ENCODE measurements at regions not wholly inside any gene's neighbourhood (a gene's known extent, or its start where the extent isn't known, plus 50 kb on each side); places are given as distances from the start of the nearest gene placed in this dataset.

DNA sequence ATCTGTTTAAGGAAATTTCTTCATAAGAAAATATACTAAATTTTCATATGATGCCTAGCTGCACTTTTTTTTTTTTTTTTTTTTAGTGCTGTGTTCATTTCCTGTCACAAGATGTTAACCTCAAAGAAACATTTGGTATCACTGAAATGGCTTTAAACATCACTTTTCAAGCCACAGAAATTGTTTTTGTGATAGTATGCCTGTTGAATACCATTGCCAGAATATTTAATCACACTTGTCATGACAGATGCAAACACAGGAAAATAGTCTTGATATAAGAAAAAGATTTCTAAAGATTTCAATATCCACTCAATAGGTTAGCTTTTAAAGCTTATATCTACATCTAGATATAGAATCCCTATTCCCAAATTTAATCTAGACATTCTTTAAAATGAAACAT lies 608.5 kb upstream of the AGTR1 start:
- no peak for TF ChIP-seq EZH2 (IDR thresholded peaks at IDR 0.05; ENCODE audit: borderline replicate concordance, low read depth, low read length, poor library complexity, severe bottlenecking)
- TF ChIP-seq, protein P1, sequence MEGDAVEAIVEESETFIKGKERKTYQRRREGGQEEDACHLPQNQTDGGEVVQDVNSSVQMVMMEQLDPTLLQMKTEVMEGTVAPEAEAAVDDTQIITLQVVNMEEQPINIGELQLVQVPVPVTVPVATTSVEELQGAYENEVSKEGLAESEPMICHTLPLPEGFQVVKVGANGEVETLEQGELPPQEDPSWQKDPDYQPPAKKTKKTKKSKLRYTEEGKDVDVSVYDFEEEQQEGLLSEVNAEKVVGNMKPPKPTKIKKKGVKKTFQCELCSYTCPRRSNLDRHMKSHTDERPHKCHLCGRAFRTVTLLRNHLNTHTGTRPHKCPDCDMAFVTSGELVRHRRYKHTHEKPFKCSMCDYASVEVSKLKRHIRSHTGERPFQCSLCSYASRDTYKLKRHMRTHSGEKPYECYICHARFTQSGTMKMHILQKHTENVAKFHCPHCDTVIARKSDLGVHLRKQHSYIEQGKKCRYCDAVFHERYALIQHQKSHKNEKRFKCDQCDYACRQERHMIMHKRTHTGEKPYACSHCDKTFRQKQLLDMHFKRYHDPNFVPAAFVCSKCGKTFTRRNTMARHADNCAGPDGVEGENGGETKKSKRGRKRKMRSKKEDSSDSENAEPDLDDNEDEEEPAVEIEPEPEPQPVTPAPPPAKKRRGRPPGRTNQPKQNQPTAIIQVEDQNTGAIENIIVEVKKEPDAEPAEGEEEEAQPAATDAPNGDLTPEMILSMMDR (conservative IDR thresholded peaks at IDR 0.05; ENCODE audit: low read depth, low read length) = no peak
- CTCF ChIA-PET = no interaction called here
- H3K4me1 ChIP-seq (ENCODE audit: insufficient read depth, low read length, poor library complexity, severe bottlenecking) = peaks cover 15% of the 10 kb centered on the region
- POLR2A ChIA-PET (ENCODE audit: low non-redundant PET) = no interaction called here
- H3K9me3 ChIP-seq (ENCODE audit: low read depth, low read length, poor library complexity, severe bottlenecking) = no peaks in the 10 kb centered on the region
- no peaks in the 10 kb centered on the region for H3K36me3 ChIP-seq (ENCODE audit: insufficient read depth, low read length, poor library complexity, severe bottlenecking)
- no peaks in the 10 kb centered on the region for H3K27me3 ChIP-seq (replicated peaks; ENCODE audit: insufficient read depth, low read depth, low read length, poor library complexity)
- BruUV-seq (replicated peaks) = no TSS peak
- DNase-seq (ENCODE audit: low spot score) = no peak
- H3K27ac ChIP-seq (ENCODE audit: low read depth, low read length, poor library complexity, severe bottlenecking) = no peak overlapping the region
- intact Hi-C loops (cut with micrococcal nuclease; ENCODE audit: unreplicated experiment) = no loop called here
- no peak overlapping the region for H3K4me3 ChIP-seq (ENCODE audit: low read depth, low read length, poor library complexity, severe bottlenecking)

DNA sequence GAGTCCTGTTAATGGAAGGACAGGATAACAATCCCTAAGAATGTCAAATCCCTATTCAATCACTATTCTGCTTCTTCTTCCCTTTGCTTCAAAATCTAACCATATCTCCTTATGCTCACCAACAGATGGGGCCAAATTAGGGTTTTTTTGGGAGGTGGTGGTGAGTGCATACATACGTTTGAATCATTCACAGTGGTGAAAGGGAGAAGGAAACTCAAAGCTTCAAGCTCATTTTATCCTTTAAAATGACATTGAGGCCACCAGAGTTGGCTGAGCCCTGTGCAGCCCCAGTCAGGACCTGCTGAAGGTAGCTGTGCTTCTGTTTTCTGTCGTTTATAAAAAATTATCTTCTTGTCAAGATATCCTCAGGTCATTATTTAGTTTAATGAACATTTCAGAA lies 607.5 kb upstream of the AGTR1 start:
- no peaks in the 10 kb centered on the region for H3K36me3 ChIP-seq (ENCODE audit: insufficient read depth, low read length, poor library complexity, severe bottlenecking)
- intact Hi-C loops (cut with micrococcal nuclease; ENCODE audit: unreplicated experiment) = no loop called here
- H3K27ac ChIP-seq (ENCODE audit: low read depth, low read length, poor library complexity, severe bottlenecking) = no peak overlapping the region
- no peaks in the 10 kb centered on the region for H3K27me3 ChIP-seq (replicated peaks; ENCODE audit: insufficient read depth, low read depth, low read length, poor library complexity)
- no peak for DNase-seq (ENCODE audit: low spot score)
- H3K4me1 ChIP-seq (ENCODE audit: insufficient read depth, low read length, poor library complexity, severe bottlenecking) = peaks cover 6% of the 10 kb centered on the region
- BruUV-seq (replicated peaks) = no TSS peak
- H3K9me3 ChIP-seq (ENCODE audit: low read depth, low read length, poor library complexity, severe bottlenecking) = no peaks in the 10 kb centered on the region
- ChIA-PET CTCF (no interaction called here), POLR2A (ENCODE audit: low non-redundant PET) (no interaction called here)
- no peak for TF ChIP-seq EZH2 (IDR thresholded peaks at IDR 0.05; ENCODE audit: borderline replicate concordance, low read depth, low read length, poor library complexity, severe bottlenecking)
- TF ChIP-seq, protein P1 (conservative IDR thresholded peaks at IDR 0.05; ENCODE audit: low read depth, low read length) = no peak
- H3K4me3 ChIP-seq (ENCODE audit: low read depth, low read length, poor library complexity, severe bottlenecking) = no peak overlapping the region

DNA sequence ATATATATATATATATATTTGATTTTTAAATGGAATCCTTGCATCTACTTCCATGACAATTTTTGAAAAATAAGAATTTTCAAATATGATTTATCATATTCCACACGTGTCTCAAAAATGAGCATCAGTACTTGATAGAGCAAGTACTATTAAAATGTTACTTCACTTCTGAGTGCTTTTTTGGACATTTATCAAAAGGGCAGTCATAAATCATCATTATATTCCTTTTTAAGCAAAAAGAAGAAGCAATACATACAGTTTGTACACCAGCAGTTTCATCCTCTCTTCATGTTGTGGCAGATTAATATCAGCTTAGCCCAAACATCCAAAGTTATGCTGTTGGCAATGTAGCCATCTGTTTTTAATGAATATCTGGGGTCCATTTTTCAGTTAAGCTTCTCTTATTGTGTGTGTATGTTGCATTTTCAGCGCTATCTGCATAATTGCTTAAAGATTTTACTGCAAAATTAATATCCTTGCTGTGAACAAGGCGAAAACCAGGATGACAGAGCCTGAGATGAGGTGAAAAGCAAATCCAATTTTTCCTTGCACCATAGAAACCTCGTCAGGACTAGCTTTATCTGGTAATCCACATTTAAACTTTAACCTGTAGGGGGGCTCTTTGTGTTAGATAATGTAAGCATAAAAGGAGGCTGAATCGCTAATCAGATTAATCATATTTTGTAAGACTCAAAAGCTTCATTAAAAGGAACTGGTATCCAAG lies 604.9 kb upstream of the AGTR1 start:
- Histone ChIP-seq H3K27me3 (replicated peaks; ENCODE audit: insufficient read depth, low read depth, low read length, poor library complexity) (no peaks in the 10 kb centered on the region), H3K36me3 (ENCODE audit: insufficient read depth, low read length, poor library complexity, severe bottlenecking) (no peaks in the 10 kb centered on the region), H3K9me3 (ENCODE audit: low read depth, low read length, poor library complexity, severe bottlenecking) (no peaks in the 10 kb centered on the region), H3K4me1 (ENCODE audit: insufficient read depth, low read length, poor library complexity, severe bottlenecking) (peaks cover 6% of the 10 kb centered on the region), H3K27ac (ENCODE audit: low read depth, low read length, poor library complexity, severe bottlenecking) (no peak overlapping the region), H3K4me3 (ENCODE audit: low read depth, low read length, poor library complexity, severe bottlenecking) (no peak overlapping the region)
- BruUV-seq (replicated peaks) = no TSS peak
- ChIA-PET POLR2A (ENCODE audit: low non-redundant PET) (no interaction called here), CTCF (no interaction called here)
- DNase-seq (ENCODE audit: low spot score) = peak; percentile 14
- TF ChIP-seq EZH2 (IDR thresholded peaks at IDR 0.05; ENCODE audit: borderline replicate concordance, low read depth, low read length, poor library complexity, severe bottlenecking) = no peak
- TF ChIP-seq, protein P1 (conservative IDR thresholded peaks at IDR 0.05; ENCODE audit: low read depth, low read length) = no peak; the same call in 1 of the 2 replicates
- intact Hi-C loops (cut with micrococcal nuclease; ENCODE audit: unreplicated experiment) = no loop called here

All from A673 (cell line).